ENCODE measurements at regions not wholly inside any gene's neighbourhood (a gene's known extent, or its start where the extent isn't known, plus 50 kb on each side); places are given as distances from the start of the nearest gene placed in this dataset.

DNA sequence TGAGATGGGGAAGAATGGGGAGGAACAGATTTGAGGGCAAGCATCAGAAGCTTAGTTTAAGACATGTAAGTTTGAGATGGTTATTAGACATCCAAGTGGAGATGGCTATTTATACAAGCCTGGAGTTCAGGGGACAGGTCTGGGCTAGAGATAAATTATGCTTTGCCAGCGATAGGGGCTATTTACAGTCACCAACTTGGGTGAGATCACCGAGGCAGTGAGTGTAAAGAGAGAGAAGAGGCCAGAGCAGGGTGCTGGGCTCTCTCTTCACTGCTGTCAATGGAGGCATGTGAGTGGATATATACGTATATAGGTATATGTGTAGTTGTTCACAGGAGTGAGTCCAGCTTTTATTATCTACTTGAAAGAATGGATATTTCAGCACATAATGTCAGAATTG lies 81.0 kb downstream of the QPCT start:
- H3K27me3 Mint-ChIP-seq (ENCODE audit: unreplicated experiment): no peaks in the 10 kb centered on the region
- no peaks in the 10 kb centered on the region for H3K9me3 Mint-ChIP-seq (ENCODE audit: unreplicated experiment)
- no peak overlapping the region for H3K27ac Mint-ChIP-seq (ENCODE audit: unreplicated experiment)
- peaks cover 5% of the 10 kb centered on the region for H3K36me3 Mint-ChIP-seq (ENCODE audit: low read depth, unreplicated experiment)
- no peak for DNase-seq (ENCODE audit: low spot score)
- H3K4me1 Mint-ChIP-seq (ENCODE audit: unreplicated experiment): no peaks in the 10 kb centered on the region
- no peak overlapping the region for H3K4me3 Mint-ChIP-seq (ENCODE audit: unreplicated experiment)
- TF ChIP-seq, protein P1, sequence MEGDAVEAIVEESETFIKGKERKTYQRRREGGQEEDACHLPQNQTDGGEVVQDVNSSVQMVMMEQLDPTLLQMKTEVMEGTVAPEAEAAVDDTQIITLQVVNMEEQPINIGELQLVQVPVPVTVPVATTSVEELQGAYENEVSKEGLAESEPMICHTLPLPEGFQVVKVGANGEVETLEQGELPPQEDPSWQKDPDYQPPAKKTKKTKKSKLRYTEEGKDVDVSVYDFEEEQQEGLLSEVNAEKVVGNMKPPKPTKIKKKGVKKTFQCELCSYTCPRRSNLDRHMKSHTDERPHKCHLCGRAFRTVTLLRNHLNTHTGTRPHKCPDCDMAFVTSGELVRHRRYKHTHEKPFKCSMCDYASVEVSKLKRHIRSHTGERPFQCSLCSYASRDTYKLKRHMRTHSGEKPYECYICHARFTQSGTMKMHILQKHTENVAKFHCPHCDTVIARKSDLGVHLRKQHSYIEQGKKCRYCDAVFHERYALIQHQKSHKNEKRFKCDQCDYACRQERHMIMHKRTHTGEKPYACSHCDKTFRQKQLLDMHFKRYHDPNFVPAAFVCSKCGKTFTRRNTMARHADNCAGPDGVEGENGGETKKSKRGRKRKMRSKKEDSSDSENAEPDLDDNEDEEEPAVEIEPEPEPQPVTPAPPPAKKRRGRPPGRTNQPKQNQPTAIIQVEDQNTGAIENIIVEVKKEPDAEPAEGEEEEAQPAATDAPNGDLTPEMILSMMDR (IDR thresholded peaks at IDR 0.05; ENCODE audit: unreplicated experiment): no peak

DNA sequence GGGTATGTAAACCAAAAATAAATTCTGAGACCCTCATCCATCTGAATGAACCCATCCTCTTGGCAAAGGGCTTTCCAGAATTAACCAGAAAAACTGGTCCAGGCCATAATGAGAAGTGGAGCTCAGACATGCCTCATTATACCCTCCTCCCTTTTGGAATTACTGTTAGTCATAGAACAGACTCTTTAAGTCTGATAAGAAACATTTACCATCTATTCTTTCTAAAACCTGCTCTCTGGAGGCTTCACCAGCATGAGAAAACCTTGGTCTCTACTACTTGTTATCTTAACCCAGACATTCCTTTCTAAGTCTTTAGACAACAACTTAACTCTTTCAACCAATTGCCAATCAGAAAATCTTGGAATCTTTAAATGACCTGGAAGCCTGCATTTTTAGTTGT lies 82.8 kb downstream of the QPCT start:
- H3K4me1 Mint-ChIP-seq (ENCODE audit: unreplicated experiment): no peaks in the 10 kb centered on the region
- no peak overlapping the region for H3K4me3 Mint-ChIP-seq (ENCODE audit: unreplicated experiment)
- TF ChIP-seq, protein P1 (IDR thresholded peaks at IDR 0.05; ENCODE audit: unreplicated experiment): no peak
- H3K27ac Mint-ChIP-seq (ENCODE audit: unreplicated experiment): no peak overlapping the region
- no peak for DNase-seq (ENCODE audit: low spot score)
- H3K27me3 Mint-ChIP-seq (ENCODE audit: unreplicated experiment): no peaks in the 10 kb centered on the region
- peaks cover 5% of the 10 kb centered on the region for H3K36me3 Mint-ChIP-seq (ENCODE audit: low read depth, unreplicated experiment)
- no peaks in the 10 kb centered on the region for H3K9me3 Mint-ChIP-seq (ENCODE audit: unreplicated experiment)

DNA sequence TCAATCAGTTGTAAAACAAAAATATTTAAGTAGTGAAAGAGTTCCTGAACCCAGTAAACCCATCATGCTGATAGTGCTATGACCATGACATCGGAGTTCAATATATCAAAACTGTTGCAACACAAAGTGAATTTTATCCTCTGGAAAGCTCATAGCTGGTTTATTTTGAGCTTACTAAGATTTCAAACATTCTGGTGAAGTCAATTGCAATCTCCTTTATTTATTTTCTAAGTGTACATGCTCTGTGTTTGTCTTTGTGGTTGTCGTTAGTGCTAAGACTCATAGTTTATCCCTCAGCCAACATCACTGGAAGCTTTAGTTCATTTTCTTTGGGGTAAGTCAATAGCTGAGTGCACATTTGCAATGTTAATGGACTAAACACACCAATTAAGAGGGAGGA lies 91.9 kb downstream of the QPCT start:
- Mint-ChIP-seq H3K27me3 (ENCODE audit: unreplicated experiment) (no peaks in the 10 kb centered on the region), H3K4me3 (ENCODE audit: unreplicated experiment) (no peak overlapping the region), H3K4me1 (ENCODE audit: unreplicated experiment) (no peaks in the 10 kb centered on the region), H3K36me3 (ENCODE audit: low read depth, unreplicated experiment) (no peaks in the 10 kb centered on the region), H3K9me3 (ENCODE audit: unreplicated experiment) (no peaks in the 10 kb centered on the region), H3K27ac (ENCODE audit: unreplicated experiment) (no peak overlapping the region)
- TF ChIP-seq, protein P1 (IDR thresholded peaks at IDR 0.05; ENCODE audit: unreplicated experiment): no peak
- no peak for DNase-seq (ENCODE audit: low spot score)

DNA sequence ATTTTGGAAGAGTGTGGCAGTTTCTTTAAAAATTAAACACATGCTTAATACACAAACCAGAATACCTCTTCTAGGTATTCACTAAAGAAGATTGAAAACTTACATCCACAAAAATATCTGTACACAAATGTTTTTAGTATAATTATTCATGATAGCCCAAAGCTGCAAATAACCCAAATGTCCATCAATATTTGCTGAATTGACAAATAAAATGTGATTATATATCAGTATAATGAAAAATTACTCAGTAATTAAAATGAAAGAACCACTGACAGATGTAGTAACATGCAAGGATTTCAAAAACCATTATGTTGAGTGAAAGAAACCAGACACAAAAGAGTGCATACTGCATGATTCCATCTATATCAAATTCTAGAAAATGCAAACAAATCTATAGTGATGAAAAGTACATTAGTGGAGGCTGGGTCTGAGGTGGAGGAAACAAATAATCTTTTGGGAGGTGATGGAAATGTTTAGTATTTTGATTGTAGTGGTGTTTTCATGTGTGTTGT lies 94.8 kb downstream of the QPCT start:
- H3K9me3 Mint-ChIP-seq (ENCODE audit: unreplicated experiment): no peaks in the 10 kb centered on the region
- H3K4me3 Mint-ChIP-seq (ENCODE audit: unreplicated experiment): no peak overlapping the region
- no peaks in the 10 kb centered on the region for H3K4me1 Mint-ChIP-seq (ENCODE audit: unreplicated experiment)
- DNase-seq (ENCODE audit: low spot score): no peak
- no peak overlapping the region for H3K27ac Mint-ChIP-seq (ENCODE audit: unreplicated experiment)
- TF ChIP-seq, protein P1 (IDR thresholded peaks at IDR 0.05; ENCODE audit: unreplicated experiment): no peak
- no peaks in the 10 kb centered on the region for H3K36me3 Mint-ChIP-seq (ENCODE audit: low read depth, unreplicated experiment)
- H3K27me3 Mint-ChIP-seq (ENCODE audit: unreplicated experiment): no peaks in the 10 kb centered on the region

DNA sequence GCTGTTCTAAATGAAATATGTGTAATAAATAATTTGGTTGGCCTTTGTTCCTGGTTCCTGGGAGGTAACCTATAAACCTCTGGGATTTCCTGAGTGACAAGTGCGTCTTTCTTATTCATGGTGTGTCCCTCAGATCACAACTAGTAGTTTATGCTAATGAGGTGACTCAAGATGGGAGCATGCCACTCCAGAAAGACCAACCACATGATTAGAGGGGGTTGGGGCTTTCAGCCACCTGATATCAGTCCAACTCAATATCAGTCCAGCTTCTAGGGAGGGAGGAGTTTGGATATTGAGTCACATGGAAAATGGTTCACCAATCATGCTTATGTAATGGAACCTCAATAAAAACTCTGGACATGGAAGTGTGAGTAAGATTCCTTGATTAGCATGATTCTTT lies 96.6 kb downstream of the QPCT start:
- no peaks in the 10 kb centered on the region for H3K36me3 Mint-ChIP-seq (ENCODE audit: low read depth, unreplicated experiment)
- H3K27ac Mint-ChIP-seq (ENCODE audit: unreplicated experiment): no peak overlapping the region
- DNase-seq (ENCODE audit: low spot score): no peak
- TF ChIP-seq, protein P1 (IDR thresholded peaks at IDR 0.05; ENCODE audit: unreplicated experiment): no peak
- H3K4me3 Mint-ChIP-seq (ENCODE audit: unreplicated experiment): no peak overlapping the region
- H3K27me3 Mint-ChIP-seq (ENCODE audit: unreplicated experiment): no peaks in the 10 kb centered on the region
- H3K9me3 Mint-ChIP-seq (ENCODE audit: unreplicated experiment): no peaks in the 10 kb centered on the region
- H3K4me1 Mint-ChIP-seq (ENCODE audit: unreplicated experiment): no peaks in the 10 kb centered on the region

Data from endothelial cell (in vitro differentiated cells).